SHP77 treated with DMSO at 0.1 percent for 48 hours (cell line): ENCODE measurements at regions not wholly inside any gene's neighbourhood (a gene's known extent, or its start where the extent isn't known, plus 50 kb on each side); places are given as distances from the start of the nearest gene placed in this dataset.
"Not testable (repeated sequence)": the region's sequence is repeated elsewhere in the genome, so short reads cannot be mapped to it uniquely, and the experiment has no call there.

Experiments
- DNase-seq: peaks from one replicate; lab custom pipeline; 2025; lab: John Stamatoyannopoulos, UW

DNA sequence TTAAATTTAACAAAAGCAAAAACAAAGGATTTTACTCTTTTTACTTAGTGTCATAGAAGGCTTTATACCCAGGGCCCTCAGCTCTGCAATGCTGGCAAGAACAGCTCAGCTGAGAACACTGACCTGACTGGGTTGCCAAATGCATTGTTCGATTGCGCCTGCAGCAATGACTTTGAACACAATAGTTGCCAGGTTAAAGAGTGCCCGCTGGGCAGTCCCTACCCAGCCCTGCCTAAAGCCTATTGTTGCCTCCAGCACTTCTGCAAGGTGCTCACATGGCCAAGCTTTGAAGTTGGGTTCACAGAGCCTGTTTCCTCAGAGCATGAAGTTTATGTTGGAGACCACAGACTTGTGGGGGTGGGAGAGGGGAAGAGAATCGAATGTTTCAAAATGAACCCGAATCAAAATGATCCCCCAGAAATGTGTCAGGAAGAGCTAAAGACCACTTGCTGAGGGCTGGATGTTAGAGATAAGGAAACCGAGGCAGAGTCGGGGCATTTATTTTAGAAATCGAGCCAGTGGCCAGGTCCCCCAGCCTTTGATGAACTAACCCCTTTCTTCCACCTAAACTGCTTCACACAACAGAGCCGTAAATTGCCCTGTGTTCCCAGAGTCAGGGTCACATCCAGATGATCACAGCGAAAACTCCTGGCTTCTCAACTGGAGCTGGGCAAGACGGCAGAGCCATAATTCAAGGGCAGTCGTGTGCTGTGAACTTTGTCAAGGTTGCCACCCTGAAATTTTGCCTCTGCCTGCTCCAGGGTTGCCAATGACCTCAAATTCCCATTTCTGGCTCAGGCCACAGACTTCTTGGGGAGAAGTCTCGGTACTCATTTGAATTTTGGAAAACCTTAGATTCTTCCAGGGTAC lies 55.0 kb downstream of the FOXA2 start:
- DNase-seq = no peak

- DNase-seq = no peak
These were observed 57.8 kb downstream of the FOXA2 start for GRCh38 chr20:22526512-22527012.

DNA sequence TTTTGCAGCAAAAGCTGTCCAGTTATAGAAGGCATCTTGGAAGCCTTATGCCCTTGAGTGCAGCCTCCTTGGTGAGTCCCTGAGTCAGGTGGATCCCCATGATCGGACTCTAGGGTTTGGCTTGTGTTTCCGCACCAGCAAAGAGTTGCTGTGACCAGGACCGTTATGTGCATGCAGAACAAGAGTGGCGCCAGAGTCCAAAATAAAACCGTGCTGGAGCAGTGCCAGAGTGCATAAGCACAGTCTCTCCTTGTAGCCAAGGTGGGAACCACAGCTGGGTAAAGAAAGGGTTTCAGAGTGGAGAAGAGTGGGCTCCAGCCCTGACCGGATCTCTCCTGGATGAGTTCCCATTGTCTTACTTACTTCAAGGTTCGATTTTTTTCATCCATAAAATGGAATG lies 58.6 kb downstream of the FOXA2 start:
- no peak for DNase-seq

GRCh38 chr20:22525069-22525820 lies 59.1 kb downstream of the FOXA2 start:
- no peak for DNase-seq

DNA sequence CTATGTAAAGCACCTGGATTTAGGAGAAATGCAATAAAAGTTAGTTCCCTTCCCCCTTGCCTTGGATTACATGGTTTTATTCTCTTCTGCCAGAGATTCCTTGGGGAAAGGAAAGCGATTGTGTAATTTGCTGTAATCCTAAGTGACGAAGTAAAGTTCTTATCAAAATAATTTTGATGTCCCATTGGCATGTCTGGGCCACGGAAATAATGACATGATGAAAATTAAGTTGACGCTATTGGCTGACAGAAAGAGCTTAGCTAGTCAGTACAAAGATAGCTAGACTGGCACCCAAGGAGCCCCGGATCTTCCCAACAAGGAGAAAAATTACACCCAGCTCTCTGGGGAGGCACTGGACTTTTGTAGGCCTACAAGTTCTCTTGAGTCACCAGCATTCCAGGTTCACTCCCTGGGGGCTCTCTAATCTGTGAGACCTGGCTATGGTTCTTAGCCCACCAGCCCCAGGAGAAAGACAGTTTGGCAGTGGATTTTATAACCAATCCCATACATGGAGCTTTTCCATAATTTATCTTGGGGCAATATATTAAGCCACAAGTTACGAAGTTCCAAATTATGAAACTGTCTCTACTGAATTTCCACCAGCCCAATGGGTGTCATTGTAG lies 59.9 kb downstream of the FOXA2 start:
- DNase-seq = no peak

GRCh38 chr20:22523499-22524392 lies 60.6 kb downstream of the FOXA2 start:
- peak; percentile 71 for DNase-seq

GRCh38 chr20:22523128-22523498 lies 61.3 kb downstream of the FOXA2 start:
- no peak for DNase-seq

DNA sequence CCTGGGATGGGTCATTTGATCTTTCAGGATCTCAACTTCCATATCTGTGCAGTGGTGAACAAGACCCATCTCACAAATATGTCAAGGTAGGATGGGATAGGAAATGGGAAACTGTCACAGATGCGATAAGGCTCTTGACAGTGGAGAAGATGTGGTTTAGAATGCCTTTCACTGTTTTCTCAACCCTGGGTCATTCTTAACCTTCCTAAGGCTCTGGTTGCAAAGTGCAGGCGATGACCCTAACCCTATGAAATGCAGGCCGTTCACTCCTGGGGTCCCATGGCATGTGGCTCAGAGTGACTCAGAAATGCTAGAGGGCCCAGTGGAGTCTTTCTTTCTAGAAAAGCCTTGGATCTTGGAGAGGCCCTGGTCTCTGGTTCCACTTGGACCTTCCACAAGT lies 61.7 kb downstream of the FOXA2 start:
- no peak for DNase-seq

- not testable (repeated sequence) for DNase-seq
These were observed 62.4 kb downstream of the FOXA2 start for GRCh38 chr20:22521940-22522339.

- DNase-seq = no peak
These were observed 64.0 kb downstream of the FOXA2 start for GRCh38 chr20:22520381-22520780.

- peak; percentile 45 for DNase-seq
These were observed 69.1 kb downstream of the FOXA2 start for GRCh38 chr20:22515264-22515663.

DNA sequence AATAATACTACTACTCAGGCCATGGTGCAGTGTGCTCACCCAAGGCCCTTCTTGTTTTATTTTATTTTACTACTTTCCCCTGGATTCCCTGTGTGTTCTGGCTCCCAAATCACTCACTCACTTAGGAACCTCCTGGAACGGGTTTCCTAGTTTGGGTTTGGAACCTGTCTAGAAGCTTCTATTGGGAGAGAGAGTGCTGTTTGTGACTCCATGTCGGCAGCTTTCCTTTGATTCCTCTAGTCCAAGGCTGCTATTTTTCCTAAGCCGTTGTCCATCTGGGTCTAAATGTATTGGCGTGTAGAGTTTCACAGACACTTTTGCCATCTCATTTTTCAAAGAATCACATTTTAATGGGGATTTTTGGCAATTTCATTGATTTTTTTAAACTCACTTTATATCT lies 70.8 kb downstream of the FOXA2 start:
- DNase-seq = no peak

DNA sequence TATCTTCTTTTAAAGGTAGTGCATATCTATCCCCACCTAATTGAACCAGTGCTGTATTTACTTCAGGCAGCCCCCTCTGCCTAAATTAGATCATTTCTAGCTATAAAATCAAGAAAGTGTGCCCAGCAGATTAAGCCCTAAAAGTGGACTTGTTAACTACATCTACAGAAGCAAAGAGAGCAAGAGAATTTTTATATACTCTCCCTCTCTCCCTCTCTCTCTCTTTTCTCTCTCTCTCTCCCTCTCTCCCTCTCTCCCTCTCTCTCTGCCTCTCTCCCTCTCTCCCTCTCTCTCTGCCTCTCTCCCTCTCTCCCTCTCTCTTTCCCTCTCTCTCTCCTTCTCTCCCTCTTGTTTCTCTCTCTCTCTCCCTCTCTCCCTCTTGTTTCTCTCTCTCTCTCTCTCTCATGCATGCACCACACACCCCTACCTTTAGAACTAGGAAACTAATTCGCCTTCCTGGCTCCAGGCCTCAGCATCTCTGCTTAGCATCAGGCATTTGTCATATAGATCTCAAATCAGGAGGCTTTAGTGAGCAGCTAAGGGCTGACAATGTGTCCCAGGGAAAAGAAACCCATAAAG lies 71.4 kb downstream of the FOXA2 start:
- DNase-seq = peak; percentile 80

DNA sequence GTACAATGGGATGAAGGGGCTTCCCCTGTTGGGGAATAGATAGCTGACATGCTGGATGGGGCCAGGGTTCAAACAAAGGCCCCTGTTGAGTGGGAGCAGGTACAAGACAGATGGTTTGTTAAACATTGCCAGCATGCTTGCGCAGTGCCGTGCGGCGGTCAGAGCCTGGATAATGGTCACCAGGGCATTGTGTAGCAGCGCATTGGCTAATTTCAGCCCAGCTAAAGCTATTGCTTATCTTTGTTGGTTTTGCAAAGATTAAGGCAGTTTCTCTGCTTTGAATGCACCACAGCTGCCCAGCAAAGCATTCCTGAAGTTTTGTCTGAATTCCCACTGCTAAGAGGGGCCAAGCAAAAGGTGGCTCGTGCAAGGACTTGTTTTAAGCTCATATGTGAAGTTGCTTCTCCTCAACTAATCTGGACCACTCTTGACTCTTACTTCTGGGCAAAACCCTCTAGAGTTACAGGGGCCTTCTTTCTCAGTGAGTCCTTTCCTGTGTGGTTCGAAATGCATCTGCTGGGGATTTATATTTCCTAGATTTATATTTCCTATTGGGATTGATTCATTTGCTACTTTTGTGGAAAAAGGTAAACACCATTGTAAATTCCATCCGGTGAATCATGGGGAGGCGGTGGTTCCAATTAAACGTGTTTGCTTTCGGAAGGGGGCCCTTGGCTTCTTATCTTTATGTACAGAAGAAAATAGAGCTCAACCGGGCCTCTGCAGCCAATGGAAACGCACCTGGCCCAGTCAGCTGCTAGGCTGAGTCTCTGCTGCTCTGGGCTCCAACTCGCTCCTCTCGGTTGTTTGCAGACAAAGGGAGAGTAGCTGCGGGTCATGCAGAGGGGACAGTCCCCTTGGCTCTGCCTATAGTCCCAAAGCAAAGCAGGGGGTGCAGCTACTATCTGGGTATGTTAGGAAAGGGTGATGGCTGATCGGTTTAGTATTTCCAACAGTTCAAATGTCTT lies 72.1 kb downstream of the FOXA2 start:
- DNase-seq = peak; percentile 97

GRCh38 chr20:22509843-22510147 lies 74.6 kb downstream of the FOXA2 start:
- no peak for DNase-seq

- no peak for DNase-seq
These were observed 75.1 kb downstream of the FOXA2 start for GRCh38 chr20:22509090-22509842.

DNA sequence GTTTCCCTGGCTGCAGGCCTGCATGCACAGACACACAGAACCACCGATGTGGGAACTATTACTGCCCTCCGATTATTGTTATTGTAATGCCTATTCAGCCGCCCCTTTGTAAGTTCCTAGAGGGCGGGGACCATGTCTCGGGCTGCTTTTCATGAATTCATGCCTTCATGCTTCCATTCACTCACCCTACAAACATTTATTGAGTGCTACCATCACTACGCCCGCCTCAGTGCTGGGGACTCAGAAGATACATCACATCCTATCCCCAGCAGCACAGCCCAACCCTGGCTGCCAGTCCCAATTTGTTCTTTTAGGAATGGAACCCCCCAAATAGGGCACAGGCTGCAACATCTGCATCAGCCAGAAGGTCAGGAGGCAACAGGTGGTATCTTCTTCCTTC lies 75.9 kb downstream of the FOXA2 start:
- DNase-seq = no peak

DNA sequence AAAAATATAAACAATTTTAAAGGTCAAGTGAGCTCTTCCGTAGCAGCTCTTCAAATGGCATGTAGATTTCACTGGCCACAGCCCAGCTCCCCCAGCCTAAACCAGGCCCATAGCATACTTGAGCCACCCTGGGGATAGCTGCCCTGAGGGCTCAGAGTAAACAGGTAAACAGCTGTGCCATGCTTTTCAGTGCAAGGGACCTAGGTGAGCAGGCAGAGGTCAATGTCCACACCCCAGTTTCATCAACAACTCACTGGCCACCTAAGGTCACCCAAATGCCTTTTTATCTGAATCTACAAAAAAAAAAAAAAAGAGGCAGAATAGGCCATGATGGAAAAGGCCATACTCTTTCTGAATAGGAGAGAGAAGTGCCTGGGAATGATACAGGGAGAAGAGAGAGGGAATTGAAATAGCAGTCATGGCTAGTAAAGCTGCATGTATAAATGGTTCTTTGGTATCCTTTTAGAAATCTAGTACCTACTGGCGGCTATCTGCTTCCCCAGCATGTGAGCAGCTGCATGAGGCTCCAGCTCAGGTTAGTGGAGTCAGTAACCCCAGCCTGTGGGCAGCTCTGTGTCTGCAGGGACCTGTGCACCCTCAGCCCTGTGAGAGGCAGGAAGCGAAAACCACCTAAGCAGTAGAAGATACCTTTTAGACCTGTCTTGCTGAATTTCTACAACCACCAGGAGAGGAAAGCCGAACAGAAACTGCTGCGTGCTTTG lies 77.0 kb downstream of the FOXA2 start:
- no peak for DNase-seq

- no peak for DNase-seq
These were observed 77.5 kb downstream of the FOXA2 start for GRCh38 chr20:22506827-22507226.
